Brain microvascular endothelial cell (primary cell): ENCODE measurements at regions not wholly inside any gene's neighbourhood (a gene's known extent, or its start where the extent isn't known, plus 50 kb on each side); places are given as distances from the start of the nearest gene placed in this dataset.
"Not testable (repeated sequence)": the region's sequence is repeated elsewhere in the genome, so short reads cannot be mapped to it uniquely, and the experiment has no call there.

ENCODE experiments used
- DNase-seq: peaks from one replicate; pipeline ENCODE4 v3.0.0-alpha.2; 2020
- H3K27ac ChIP-seq: fragments of 250-450 bp; sonication (Bioruptor Pico); 2 replicates; pipeline ENCODE4 v1.5.1; 2020; ENCODE audit warnings: mild to moderate bottlenecking, moderate library complexity
- H3K27me3 ChIP-seq: fragments of 250-450 bp; sonication (Bioruptor Pico); replicated peaks from 2 replicates; pipeline ENCODE4 v1.5.1; 2020; ENCODE audit warnings: mild to moderate bottlenecking
- H3K36me3 ChIP-seq: fragments of 250-450 bp; sonication (Bioruptor Pico); replicated peaks from 2 replicates; pipeline ENCODE4 v1.5.1; 2020; ENCODE audit warnings: mild to moderate bottlenecking
- H3K4me3 ChIP-seq: 2 replicates; pipeline ENCODE4 v1.5.1; 2011; ENCODE audit warnings: low read depth, mild to moderate bottlenecking, control low read depth, low read length, moderate library complexity
- in situ Hi-C: cut with HindIII; loops from 2 replicates; pipeline ENCODE4 v1.10.0; 2017; ENCODE audit warnings: low sequenced_read_pairs, low pct_ligation_motif_present
- TF ChIP-seq, protein P1 (sequence below): IDR thresholded peaks from 2 replicates; pipeline ENCODE4 v1.5.1; 2011; ENCODE audit warnings: low read depth, mild to moderate bottlenecking, moderate library complexity, low read length, control low read depth, inconsistent platforms; ENCODE audit errors: missing control alignments

DNA sequence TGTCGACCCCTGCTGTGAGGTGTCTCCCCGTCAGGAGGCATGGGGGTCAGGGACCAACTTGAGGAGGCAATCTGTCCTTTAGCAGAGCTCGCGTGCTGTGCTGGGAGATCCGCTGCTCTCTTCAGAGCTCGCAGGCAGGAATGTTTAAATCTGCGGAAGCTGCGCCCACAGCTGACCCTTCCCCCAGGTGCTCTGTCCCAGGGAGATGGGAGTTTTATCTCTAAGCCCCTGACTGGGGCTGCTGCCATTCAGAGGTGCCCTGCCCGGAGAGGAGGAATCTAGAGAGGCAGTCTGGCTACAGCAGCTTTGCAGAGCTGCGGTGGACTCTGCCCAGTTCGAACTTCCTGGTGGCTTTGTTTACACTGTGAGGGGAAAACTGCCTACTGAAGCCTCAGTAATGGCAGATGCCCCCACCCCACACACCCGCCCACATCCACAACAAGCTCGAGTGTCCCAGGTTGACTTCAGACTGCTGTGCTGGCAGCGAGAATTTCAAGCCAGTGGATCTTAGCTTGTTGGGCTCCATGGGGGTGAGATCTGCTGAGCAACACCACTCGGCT is 133.1 kb downstream of the CENPC start:
- H3K27ac ChIP-seq, H3K36me3 ChIP-seq, DNase-seq, H3K4me3 ChIP-seq, H3K27me3 ChIP-seq, in situ Hi-C loops: not testable (repeated sequence)

DNA sequence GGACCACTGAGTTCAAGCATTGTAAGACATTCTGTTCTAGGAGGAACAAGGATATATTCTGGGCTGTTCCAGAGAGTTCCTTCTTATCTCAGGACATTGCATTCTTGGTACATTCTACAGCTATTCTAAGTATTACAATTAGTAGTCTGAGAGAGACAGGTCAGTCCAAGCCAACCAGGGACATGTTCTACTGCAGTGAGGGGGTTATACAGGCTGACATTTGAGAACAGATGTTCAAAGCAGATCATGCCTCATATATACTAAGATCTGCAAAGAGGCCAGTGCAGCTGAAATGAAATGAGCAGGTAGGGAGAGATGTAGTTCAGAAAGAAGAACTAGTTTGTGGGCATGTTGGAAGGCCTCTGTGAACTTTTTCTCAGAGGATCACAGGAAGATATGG is 142.0 kb downstream of the CENPC start:
- Histone ChIP-seq H3K36me3 (no peaks in the 10 kb centered on the region), H3K4me3 (no peak overlapping the region), H3K27me3 (no peaks in the 10 kb centered on the region), H3K27ac (no peak overlapping the region)
- TF ChIP-seq, protein P1, sequence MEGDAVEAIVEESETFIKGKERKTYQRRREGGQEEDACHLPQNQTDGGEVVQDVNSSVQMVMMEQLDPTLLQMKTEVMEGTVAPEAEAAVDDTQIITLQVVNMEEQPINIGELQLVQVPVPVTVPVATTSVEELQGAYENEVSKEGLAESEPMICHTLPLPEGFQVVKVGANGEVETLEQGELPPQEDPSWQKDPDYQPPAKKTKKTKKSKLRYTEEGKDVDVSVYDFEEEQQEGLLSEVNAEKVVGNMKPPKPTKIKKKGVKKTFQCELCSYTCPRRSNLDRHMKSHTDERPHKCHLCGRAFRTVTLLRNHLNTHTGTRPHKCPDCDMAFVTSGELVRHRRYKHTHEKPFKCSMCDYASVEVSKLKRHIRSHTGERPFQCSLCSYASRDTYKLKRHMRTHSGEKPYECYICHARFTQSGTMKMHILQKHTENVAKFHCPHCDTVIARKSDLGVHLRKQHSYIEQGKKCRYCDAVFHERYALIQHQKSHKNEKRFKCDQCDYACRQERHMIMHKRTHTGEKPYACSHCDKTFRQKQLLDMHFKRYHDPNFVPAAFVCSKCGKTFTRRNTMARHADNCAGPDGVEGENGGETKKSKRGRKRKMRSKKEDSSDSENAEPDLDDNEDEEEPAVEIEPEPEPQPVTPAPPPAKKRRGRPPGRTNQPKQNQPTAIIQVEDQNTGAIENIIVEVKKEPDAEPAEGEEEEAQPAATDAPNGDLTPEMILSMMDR: no peak
- in situ Hi-C loops: no loop called here
- DNase-seq: no peak

DNA sequence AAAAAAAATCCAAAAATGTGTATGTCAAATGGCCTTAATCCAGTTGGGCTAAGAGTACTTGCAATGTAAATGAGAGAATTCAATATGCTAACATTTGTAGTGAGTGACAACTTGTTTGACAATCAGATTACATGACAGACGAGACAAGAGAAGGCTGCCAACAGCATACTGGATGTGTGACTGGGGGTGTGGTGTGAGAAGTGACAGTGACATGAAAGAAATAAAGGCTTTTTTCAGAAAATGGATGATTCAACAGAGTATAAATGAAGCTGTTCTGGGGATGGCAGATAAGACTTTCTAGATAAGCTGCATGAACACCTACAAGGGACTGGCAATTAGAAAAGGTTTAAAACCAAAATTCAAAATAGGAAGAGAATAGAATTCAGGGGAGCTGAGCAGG is 143.4 kb downstream of the CENPC start:
- DNase-seq: no peak
- Histone ChIP-seq H3K4me3 (no peak overlapping the region), H3K27ac (no peak overlapping the region), H3K36me3 (no peaks in the 10 kb centered on the region), H3K27me3 (no peaks in the 10 kb centered on the region)
- TF ChIP-seq, protein P1: no peak
- in situ Hi-C loops: no loop called here

DNA sequence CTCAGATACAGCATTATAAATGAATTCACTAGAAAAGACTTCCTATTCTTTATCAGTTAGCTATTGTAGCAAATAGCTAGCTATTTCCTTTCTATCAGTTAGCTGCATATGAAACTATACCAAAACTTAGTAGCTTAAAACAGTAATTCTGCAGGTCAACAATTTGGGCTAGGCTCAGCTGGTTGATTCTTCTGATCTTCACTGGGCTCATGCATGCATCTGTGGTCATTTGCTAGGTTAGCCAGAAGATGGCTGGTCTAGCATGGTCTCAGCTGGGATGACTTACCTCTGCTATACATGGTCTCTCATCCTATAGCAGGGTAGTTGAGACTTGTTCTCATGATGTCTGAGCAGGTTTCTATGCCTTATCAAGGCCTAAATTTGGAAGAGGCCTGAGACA is 147.4 kb downstream of the CENPC start:
- DNase-seq: no peak
- H3K4me3 ChIP-seq: no peak overlapping the region
- no peaks in the 10 kb centered on the region for H3K27me3 ChIP-seq
- H3K36me3 ChIP-seq: no peaks in the 10 kb centered on the region
- in situ Hi-C loops: no loop called here
- no peak overlapping the region for H3K27ac ChIP-seq
- TF ChIP-seq, protein P1: no peak

DNA sequence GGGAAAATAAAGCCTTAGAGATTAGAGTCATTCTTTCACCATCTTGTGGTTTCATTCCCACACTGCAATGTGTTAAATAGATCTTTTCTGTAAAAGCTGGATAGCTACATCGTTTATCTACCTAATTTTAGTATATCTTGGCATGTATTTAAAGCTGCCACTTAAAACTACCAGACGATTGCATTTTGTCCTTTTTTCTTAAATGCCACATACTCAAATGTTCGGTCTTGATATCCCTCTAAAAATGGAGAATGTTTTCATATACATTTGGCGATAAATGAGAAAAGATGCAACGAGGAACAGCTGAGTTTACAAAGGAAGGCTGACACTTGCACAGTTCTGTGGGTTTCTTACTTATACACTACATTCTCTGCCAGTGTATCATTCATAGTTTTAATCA is 148.3 kb downstream of the CENPC start:
- Histone ChIP-seq H3K27me3 (no peaks in the 10 kb centered on the region), H3K36me3 (no peaks in the 10 kb centered on the region), H3K4me3 (no peak overlapping the region), H3K27ac (no peak overlapping the region)
- DNase-seq: no peak
- TF ChIP-seq, protein P1: no peak
- in situ Hi-C loops: no loop called here

DNA sequence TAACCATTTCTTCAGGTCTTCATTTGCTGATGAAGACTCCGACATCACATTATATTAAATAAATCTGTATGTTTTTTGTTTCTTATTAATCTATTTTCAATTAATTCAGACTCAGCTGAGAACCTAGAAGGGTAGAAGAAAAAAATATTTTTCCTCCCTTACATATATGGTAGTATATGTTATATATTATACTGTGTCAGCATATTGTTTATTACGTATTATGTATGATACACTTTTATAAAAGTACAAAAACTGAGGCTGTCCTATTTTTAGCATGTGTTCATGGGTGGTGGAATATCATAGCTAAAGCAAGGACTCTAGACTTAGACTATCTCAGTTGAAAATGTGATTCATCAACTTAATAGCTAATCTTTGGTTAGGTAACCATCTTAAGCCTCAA is 149.3 kb downstream of the CENPC start:
- in situ Hi-C loops: no loop called here
- Histone ChIP-seq H3K36me3 (no peaks in the 10 kb centered on the region), H3K4me3 (no peak overlapping the region), H3K27ac (no peak overlapping the region), H3K27me3 (no peaks in the 10 kb centered on the region)
- no peak for DNase-seq
- TF ChIP-seq, protein P1: no peak
